IMR-90 (cell line): ENCODE measurements at regions not wholly inside any gene's neighbourhood (a gene's known extent, or its start where the extent isn't known, plus 50 kb on each side); places are given as distances from the start of the nearest gene placed in this dataset.
A peak's percentile ranks its signal among the peaks of the same experiment; 100 is the strongest.

Experiments
- ATAC-seq: fragments of 200-7000 bp; cut with Tn5 transposase; 2 replicates; pipeline ENCODE4 v1.9.1; 2020; ENCODE audit warnings: low read depth, mild to moderate bottlenecking, moderate library complexity
- BruUV-seq: library from RNA; stranded (reverse); fragments of 400-500 nt; replicated peaks from 2 replicates; lab custom pipeline; 2021; lab: Mats Ljungman, UMichigan
- CTCF ChIA-PET: fragments of 300-600 bp; formaldehyde crosslinking; extraction: SDS; loops from one replicate; lab custom pipeline; 2021; ENCODE audit warnings: antibody characterized with exemption; lab: Yijun Ruan, JAX
- POLR2A ChIA-PET: fragments of 300-600 bp; sonication (Branson Sonifier 250); formaldehyde crosslinking; loops from one replicate; lab custom pipeline; 2022; ENCODE audit warnings: antibody characterized with exemption; ENCODE audit not compliant: unreplicated experiment; lab: Charles Lee
- DNase-seq: peaks from one replicate; pipeline ENCODE4 v3.0.0; 2013
- H2AFZ ChIP-seq: replicated peaks from 2 replicates; pipeline ENCODE3; 2013; ENCODE audit warnings: low read length, mild to moderate bottlenecking; ENCODE audit not compliant: poor library complexity
- H2AK5ac ChIP-seq: 2 replicates; pipeline ENCODE4 v1.6.1; 2013; ENCODE audit warnings: low read depth, low read length, inconsistent platforms
- H2AK9ac ChIP-seq: replicated peaks from 2 replicates; pipeline ENCODE3; 2013; ENCODE audit warnings: mild to moderate bottlenecking, low read depth, low read length, moderate library complexity; ENCODE audit not compliant: poor library complexity
- H2BK120ac ChIP-seq: 2 replicates; pipeline ENCODE4 v1.6.1; 2013; ENCODE audit warnings: low read depth, low read length, inconsistent platforms
- H2BK15ac ChIP-seq: 3 replicates; pipeline ENCODE4 v1.6.1; 2013; ENCODE audit warnings: low read depth, low read length, inconsistent platforms
- H2BK20ac ChIP-seq: 2 replicates; pipeline ENCODE4 v1.6.1; 2013; ENCODE audit warnings: low read depth, mild to moderate bottlenecking, inconsistent platforms, low read length, moderate library complexity
- H2BK5ac ChIP-seq: 2 replicates; pipeline ENCODE4 v1.6.1; 2013; ENCODE audit warnings: mild to moderate bottlenecking, low read depth, low read length, inconsistent platforms; ENCODE audit not compliant: poor library complexity, severe bottlenecking
- H3K14ac ChIP-seq: replicated peaks from 2 replicates; pipeline ENCODE4 v1.6.1; 2013; ENCODE audit warnings: low read depth, low read length, inconsistent platforms
- H3K18ac ChIP-seq: 2 replicates; pipeline ENCODE4 v1.6.1; 2013; ENCODE audit warnings: low read depth, low read length, control low read depth
- H3K23ac ChIP-seq: 2 replicates; pipeline ENCODE4 v1.6.1; 2013; ENCODE audit warnings: low read depth, low read length, inconsistent platforms
- H3K27ac ChIP-seq: 2 replicates; pipeline ENCODE4 v1.5.1; 2013; ENCODE audit warnings: mild to moderate bottlenecking, control low read depth, low read length; ENCODE audit not compliant: insufficient read depth
- H3K27me3 ChIP-seq: 2 replicates; pipeline ENCODE4 v1.6.1; 2013; ENCODE audit warnings: low read length; ENCODE audit not compliant: control insufficient read depth, insufficient read depth
- H3K36me3 ChIP-seq: 2 replicates; pipeline ENCODE4 v1.6.1; 2013; ENCODE audit warnings: low read length, mixed read lengths; ENCODE audit not compliant: control insufficient read depth, insufficient read depth
- H3K4ac ChIP-seq: 2 replicates; pipeline ENCODE4 v1.6.1; 2013; ENCODE audit warnings: low read depth, low read length, inconsistent platforms
- H3K4me1 ChIP-seq: 2 replicates; pipeline ENCODE4 v1.6.1; 2013; ENCODE audit warnings: low read length, mixed read lengths; ENCODE audit not compliant: control insufficient read depth, insufficient read depth
- H3K4me2 ChIP-seq: 2 replicates; pipeline ENCODE4 v1.6.1; 2013; ENCODE audit warnings: low read depth, mild to moderate bottlenecking, control low read depth, low read length, moderate library complexity
- H3K4me3 ChIP-seq: 2 replicates; pipeline ENCODE4 v1.5.1; 2013; ENCODE audit warnings: low read depth, mild to moderate bottlenecking, control low read depth, low read length, moderate library complexity; ENCODE audit not compliant: insufficient read depth
- H3K56ac ChIP-seq: 2 replicates; pipeline ENCODE4 v1.6.1; 2013; ENCODE audit warnings: low read length, inconsistent platforms; ENCODE audit not compliant: insufficient read depth; ENCODE audit errors: extremely low read depth
- H3K79me1 ChIP-seq, 2 experiments: 2 replicates each; pipeline ENCODE4 v1.6.1; 2013; ENCODE audit warnings: low read length in 2 of 2, inconsistent platforms in 1 of 2, low read depth in 1 of 2
- H3K9ac ChIP-seq: 2 replicates; pipeline ENCODE4 v1.6.1; 2013; ENCODE audit warnings: low read depth, low read length, control low read depth
- H3K9me1 ChIP-seq: 2 replicates; pipeline ENCODE4 v1.6.1; 2013; ENCODE audit warnings: low read length, inconsistent platforms; ENCODE audit not compliant: insufficient read depth
- H3K9me3 ChIP-seq: 2 replicates; pipeline ENCODE4 v1.6.1; 2013; ENCODE audit warnings: low read length; ENCODE audit not compliant: control insufficient read depth, insufficient read depth
- H4K20me1 ChIP-seq: 2 replicates; pipeline ENCODE4 v1.6.1; 2013; ENCODE audit warnings: low read length, inconsistent platforms; ENCODE audit not compliant: insufficient read depth
- H4K5ac ChIP-seq: 2 replicates; pipeline ENCODE4 v1.6.1; 2013; ENCODE audit warnings: mild to moderate bottlenecking, low read depth, low read length, control low read depth
- H4K8ac ChIP-seq, 2 experiments: 2 replicates each; pipeline ENCODE4 v1.6.1; 2013; ENCODE audit warnings: low read depth in 2 of 2, low read length in 2 of 2, control low read depth in 1 of 2, inconsistent platforms in 1 of 2
- H4K91ac ChIP-seq: 2 replicates; pipeline ENCODE4 v1.6.1; 2013; ENCODE audit warnings: low read depth, low read length, inconsistent platforms; ENCODE audit not compliant: insufficient read depth
- CEBPB ChIP-seq: IDR thresholded peaks from 2 replicates; pipeline ENCODE4 v1.6.1; 2012; ENCODE audit warnings: low read depth, low read length, improper control_type of control experiment
- ELK1 ChIP-seq: fragments of 150-350 bp; IDR thresholded peaks from 2 replicates; pipeline ENCODE4 v1.6.1; 2016; ENCODE audit warnings: low read depth, mild to moderate bottlenecking, low read length, moderate library complexity, borderline replicate concordance
- FOS ChIP-seq: fragments of 150-350 bp; IDR thresholded peaks from 2 replicates; pipeline ENCODE4 v1.6.1; 2016; ENCODE audit warnings: low read depth, low read length
- MAFK ChIP-seq: IDR thresholded peaks from 2 replicates; pipeline ENCODE4 v1.6.1; 2012; ENCODE audit warnings: low read depth, low read length, improper control_type of control experiment
- MAZ ChIP-seq: IDR thresholded peaks from 2 replicates; pipeline ENCODE4 v1.6.1; 2012; ENCODE audit warnings: low read depth, mild to moderate bottlenecking, low read length, improper control_type of control experiment, moderate library complexity, borderline replicate concordance
- MXI1 ChIP-seq: IDR thresholded peaks from 2 replicates; pipeline ENCODE4 v1.6.1; 2012; ENCODE audit warnings: low read depth, mild to moderate bottlenecking, low read length, moderate library complexity, borderline replicate concordance
- NFE2L2 ChIP-seq: fragments of 150-350 bp; IDR thresholded peaks from 2 replicates; pipeline ENCODE4 v1.6.1; 2016; ENCODE audit warnings: low read depth, mild to moderate bottlenecking, low read length
- POLR2A ChIP-seq: IDR thresholded peaks from 2 replicates; pipeline ENCODE4 v1.6.1; 2012; ENCODE audit warnings: mild to moderate bottlenecking, low read depth, low read length
- RAD21 ChIP-seq: IDR thresholded peaks from 2 replicates; pipeline ENCODE4 v1.6.1; 2012; ENCODE audit warnings: low read length, improper control_type of control experiment
- RCOR1 ChIP-seq: IDR thresholded peaks from 2 replicates; pipeline ENCODE4 v1.6.1; 2012; ENCODE audit warnings: mild to moderate bottlenecking, low read length, improper control_type of control experiment; ENCODE audit not compliant: insufficient replicate concordance
- RFX5 ChIP-seq: IDR thresholded peaks from 2 replicates; pipeline ENCODE4 v1.8.0; 2012; ENCODE audit warnings: low read depth, mild to moderate bottlenecking, low read length, moderate library complexity
- SMC3 ChIP-seq: fragments of 150-350 bp; IDR thresholded peaks from 2 replicates; pipeline ENCODE4 v1.6.1; 2016; ENCODE audit warnings: low read depth, mild to moderate bottlenecking, antibody characterized with exemption, low read length, moderate library complexity
- WGBS, 2 experiments: methylation state at CpG; one replicate each; pipeline versions ENCODE4 v1.1.5 to v1.1.7; 2013; ENCODE audit warnings: missing lambda C conversion rate in 2 of 2; ENCODE audit not compliant: insufficient read length in 1 of 2; ENCODE audit errors: extremely low coverage in 2 of 2; 5-methylcytosine and 5-hydroxymethylcytosine counted together
- dilution Hi-C: fragments of 300-500 bp; cut with HindIII; formaldehyde crosslinking; loops from one replicate; pipeline ENCODE4 v1.14.3; 2018; ENCODE audit warnings: low sequenced_read_pairs; ENCODE audit not compliant: unreplicated experiment
- in situ Hi-C: fragments of 300-500 bp; cut with MboI; formaldehyde crosslinking; loops from 3 replicates; pipeline ENCODE4 v1.14.3; 2019; ENCODE audit warnings: low sequenced_read_pairs, inconsistent platforms, mixed read lengths
- intact Hi-C: fragments of 100-400 bp; cut with micrococcal nuclease; formaldehyde crosslinking; loops from 2 replicates; pipeline ENCODE4 v1.10.0; 2022
- TF ChIP-seq, protein P1 (sequence below): conservative IDR thresholded peaks from 2 replicates; pipeline ENCODE4 v1.5.1; 2012; ENCODE audit warnings: mild to moderate bottlenecking, low read depth, low read length, improper control_type of control experiment

GRCh38 chr2:71850306-71850801 lies 297.3 kb downstream of the CYP26B1 start:
- Histone ChIP-seq H4K91ac (no peak overlapping the region), H3K27ac (no peak overlapping the region), H2BK5ac (no peak overlapping the region), H2BK20ac (no peak overlapping the region), H2BK15ac (no peak overlapping the region), H3K4me1 (no peaks in the 10 kb centered on the region), H2AK5ac (no peak overlapping the region), H3K4me2 (no peak overlapping the region), H3K27me3 (peaks cover 45% of the 10 kb centered on the region), H3K9me1 (no peaks in the 10 kb centered on the region), H2AK9ac (no peak overlapping the region), H3K18ac (no peak overlapping the region), H3K23ac (no peak overlapping the region), H2BK120ac (no peak overlapping the region), H3K4me3 (no peak overlapping the region), H3K79me1 (no peaks in the 10 kb centered on the region), H3K36me3 (no peaks in the 10 kb centered on the region), H3K56ac (no peak overlapping the region), H3K9ac (no peak overlapping the region), H2AFZ (peak overlapping the region; percentile 29), H3K9me3 (peaks cover 2% of the 10 kb centered on the region), H3K14ac (no peak overlapping the region), H4K20me1 (no peaks in the 10 kb centered on the region), H4K5ac (no peak overlapping the region), H3K4ac (no peak overlapping the region), H4K8ac (no peak overlapping the region)
- ChIA-PET CTCF (no interaction called here), POLR2A (no interaction called here)
- intact Hi-C loops (no loop called here), in situ Hi-C loops (no loop called here), dilution Hi-C loops (no loop called here)
- TF ChIP-seq CEBPB (no peak), MXI1 (no peak), RAD21 (no peak), SMC3 (no peak), RFX5 (no peak), POLR2A (no peak), NFE2L2 (no peak), RCOR1 (no peak), ELK1 (no peak), MAFK (no peak), MAZ (no peak), FOS (no peak)
- TF ChIP-seq, protein P1, sequence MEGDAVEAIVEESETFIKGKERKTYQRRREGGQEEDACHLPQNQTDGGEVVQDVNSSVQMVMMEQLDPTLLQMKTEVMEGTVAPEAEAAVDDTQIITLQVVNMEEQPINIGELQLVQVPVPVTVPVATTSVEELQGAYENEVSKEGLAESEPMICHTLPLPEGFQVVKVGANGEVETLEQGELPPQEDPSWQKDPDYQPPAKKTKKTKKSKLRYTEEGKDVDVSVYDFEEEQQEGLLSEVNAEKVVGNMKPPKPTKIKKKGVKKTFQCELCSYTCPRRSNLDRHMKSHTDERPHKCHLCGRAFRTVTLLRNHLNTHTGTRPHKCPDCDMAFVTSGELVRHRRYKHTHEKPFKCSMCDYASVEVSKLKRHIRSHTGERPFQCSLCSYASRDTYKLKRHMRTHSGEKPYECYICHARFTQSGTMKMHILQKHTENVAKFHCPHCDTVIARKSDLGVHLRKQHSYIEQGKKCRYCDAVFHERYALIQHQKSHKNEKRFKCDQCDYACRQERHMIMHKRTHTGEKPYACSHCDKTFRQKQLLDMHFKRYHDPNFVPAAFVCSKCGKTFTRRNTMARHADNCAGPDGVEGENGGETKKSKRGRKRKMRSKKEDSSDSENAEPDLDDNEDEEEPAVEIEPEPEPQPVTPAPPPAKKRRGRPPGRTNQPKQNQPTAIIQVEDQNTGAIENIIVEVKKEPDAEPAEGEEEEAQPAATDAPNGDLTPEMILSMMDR = no peak
- WGBS, 2 experiments = 39% methylated on average over 3 of the region's 8 CpGs; no CpG with 5 or more reads in 1 of the 2 experiments
- no peak for ATAC-seq
- no TSS peak for BruUV-seq
- DNase-seq = no peak
